ENCODE measurements at regions not wholly inside any gene's neighbourhood (a gene's known extent, or its start where the extent isn't known, plus 50 kb on each side); places are given as distances from the start of the nearest gene placed in this dataset.

DNA sequence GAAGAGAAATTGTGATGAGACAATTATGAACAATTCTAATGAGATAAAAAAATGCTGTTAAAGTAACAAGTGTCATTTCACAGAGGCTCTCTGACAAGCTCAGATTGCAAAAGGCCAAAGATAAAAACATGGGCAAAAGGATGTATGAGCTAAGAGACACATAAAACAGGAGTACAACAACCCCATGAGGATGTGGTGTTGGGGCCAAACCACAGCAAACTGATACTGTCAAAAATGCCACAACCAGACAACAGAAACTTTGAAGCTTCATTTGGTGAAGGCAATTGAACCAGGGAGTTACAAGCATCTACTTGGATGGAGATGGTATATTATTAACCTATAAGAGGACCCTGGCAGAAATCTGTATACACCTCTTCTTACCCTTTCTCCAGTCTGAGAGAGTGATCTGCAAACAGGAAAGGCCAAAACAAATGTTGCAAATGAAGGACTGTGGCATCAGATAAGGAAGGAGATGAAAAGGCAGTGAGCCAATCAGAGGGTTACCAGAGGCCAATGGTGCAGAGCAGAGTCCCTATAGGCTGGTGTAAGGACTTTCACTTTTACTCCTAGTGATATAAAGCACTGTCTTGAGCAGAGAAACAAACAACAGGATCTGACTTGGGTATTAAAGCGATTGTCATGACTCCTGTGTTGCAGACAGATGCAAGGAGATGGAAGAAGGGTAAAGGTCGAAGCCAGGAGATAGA is 659.0 kb downstream of the NTRK3 start:
- in situ Hi-C loops (cut with HindIII; ENCODE audit: low sequenced_read_pairs) = no loop called here

DNA sequence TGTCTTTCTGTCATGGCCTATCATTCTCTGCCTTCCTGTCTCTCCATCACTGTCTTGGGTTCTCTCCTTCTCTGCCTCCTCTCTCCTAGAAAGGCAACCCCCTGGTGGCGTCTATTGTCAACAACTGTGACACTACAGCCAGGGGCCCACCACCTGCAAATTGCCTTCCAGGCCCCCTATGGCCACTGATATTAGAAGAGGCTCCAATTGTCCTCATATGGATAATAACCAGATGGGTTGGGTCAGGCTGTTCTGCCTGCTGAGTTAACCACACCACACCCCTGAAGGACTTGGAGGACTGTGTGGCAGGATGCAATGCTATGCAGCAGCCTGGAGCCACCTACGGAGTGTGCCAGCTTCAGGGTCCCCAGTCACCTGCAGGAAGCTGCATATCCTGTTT is 665.0 kb downstream of the NTRK3 start:
- in situ Hi-C loops (cut with HindIII; ENCODE audit: low sequenced_read_pairs) = no loop called here

GRCh38 chr15:87591042-87591441 is 665.5 kb downstream of the NTRK3 start:
- in situ Hi-C loops (cut with HindIII; ENCODE audit: low sequenced_read_pairs) = no loop called here

DNA sequence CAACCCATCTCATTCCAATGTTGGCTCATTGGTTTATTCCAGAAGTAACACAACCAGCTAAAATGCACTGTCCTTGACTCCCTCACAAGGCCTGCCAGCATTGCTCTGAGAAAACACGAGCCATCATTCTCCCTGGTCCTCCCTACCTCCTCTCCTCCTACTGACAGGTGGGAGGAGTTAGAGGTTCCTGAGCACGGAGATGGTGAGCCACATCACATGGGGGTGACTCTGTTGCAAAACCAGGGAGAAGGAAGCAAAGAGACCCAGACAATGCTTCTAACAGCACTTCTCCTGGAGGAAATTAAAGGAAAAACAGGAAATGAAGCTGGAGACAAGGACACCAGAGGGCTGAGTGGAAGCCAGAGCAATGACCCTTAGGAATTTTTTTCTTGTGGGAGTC is 667.4 kb downstream of the NTRK3 start:
- in situ Hi-C loops (cut with HindIII; ENCODE audit: low sequenced_read_pairs) = no loop called here

GRCh38 chr15:87582169-87582568 is 674.4 kb downstream of the NTRK3 start:
- in situ Hi-C loops (cut with HindIII; ENCODE audit: low sequenced_read_pairs) = no loop called here

DNA sequence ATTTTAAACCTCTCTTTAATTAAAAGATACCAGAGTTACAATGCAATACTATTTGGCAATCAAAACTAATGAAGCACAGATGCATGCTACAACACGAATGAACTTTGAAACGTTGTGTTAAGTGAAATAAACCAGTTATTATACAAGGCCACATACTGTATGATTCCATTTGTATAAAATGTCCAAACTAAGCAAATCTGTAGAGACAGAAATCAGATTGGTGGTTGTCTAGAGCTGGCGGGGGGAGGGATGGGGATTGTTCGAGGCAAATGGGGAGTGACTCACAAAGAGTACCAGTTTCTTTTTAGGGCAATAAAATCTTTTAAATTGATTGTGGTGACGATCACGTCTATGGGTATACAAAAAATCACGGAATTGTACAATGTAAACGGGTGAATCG is 677.0 kb downstream of the NTRK3 start:
- in situ Hi-C loops (cut with HindIII; ENCODE audit: low sequenced_read_pairs) = no loop called here

- in situ Hi-C loops (cut with HindIII; ENCODE audit: low sequenced_read_pairs) = no loop called here
Measured at GRCh38 chr15:87578776-87579175, 677.8 kb downstream of the NTRK3 start.

- in situ Hi-C loops (cut with HindIII; ENCODE audit: low sequenced_read_pairs) = no loop called here
Measured at GRCh38 chr15:87577336-87577735, 679.2 kb downstream of the NTRK3 start.

DNA sequence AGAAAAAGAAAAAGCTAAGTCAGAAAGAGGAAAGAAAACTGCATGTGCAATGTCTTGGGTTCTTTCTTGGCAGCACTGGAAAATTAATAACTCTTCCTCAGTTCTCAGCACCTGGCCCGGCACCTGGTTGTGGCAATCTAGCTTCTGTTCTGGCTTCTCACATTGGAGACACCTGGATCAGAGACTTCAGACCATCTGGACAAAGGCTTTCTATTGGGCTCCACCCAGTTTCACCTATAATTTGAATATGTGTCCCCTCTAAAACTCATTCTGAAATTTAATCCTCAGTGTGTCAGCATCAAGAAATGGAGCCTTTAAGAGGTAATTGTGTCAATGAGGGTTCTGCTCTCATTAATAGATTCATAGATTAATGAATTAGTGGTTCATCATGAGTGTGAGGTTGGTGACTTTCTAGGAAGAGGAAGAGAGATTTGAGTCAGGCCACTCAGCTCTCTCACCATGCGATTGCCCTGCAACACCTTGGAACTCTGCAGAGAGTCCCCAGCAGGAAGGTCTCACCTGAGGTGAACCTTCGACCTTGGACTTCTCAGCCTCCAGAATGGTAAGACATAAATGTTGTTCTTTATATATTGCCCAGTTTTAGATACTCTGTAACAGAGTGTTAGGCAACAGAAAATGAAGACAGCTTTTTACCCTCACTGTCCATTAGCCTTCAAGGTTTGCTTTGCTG is 679.9 kb downstream of the NTRK3 start:
- in situ Hi-C loops (cut with HindIII; ENCODE audit: low sequenced_read_pairs) = no loop called here

GRCh38 chr15:87575896-87576473 is 680.6 kb downstream of the NTRK3 start:
- in situ Hi-C loops (cut with HindIII; ENCODE audit: low sequenced_read_pairs) = no loop called here

GRCh38 chr15:87573534-87573933 is 683.0 kb downstream of the NTRK3 start:
- in situ Hi-C loops (cut with HindIII; ENCODE audit: low sequenced_read_pairs) = no loop called here

DNA sequence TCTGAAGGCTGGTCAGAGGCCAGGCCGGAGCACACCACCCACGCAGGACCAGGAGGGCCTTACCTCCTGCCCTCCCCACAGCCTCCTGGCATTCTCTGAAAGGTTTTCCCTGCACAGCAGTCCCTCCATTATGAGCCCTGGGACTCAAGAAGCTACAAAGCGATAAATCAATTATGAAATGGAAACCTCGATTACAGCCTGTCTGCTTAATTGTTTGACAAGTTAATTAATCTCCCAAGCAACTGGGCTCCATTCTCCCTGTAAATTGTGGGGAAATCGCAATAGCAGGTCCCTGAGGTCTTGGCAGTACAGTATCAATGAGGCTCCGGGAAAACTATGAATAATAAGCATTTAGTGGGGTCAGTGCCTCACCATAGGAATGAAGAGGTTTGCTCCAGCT is 683.5 kb downstream of the NTRK3 start:
- in situ Hi-C loops (cut with HindIII; ENCODE audit: low sequenced_read_pairs) = no loop called here

GRCh38 chr15:87572381-87572910 is 684.1 kb downstream of the NTRK3 start:
- in situ Hi-C loops (cut with HindIII; ENCODE audit: low sequenced_read_pairs) = no loop called here

DNA sequence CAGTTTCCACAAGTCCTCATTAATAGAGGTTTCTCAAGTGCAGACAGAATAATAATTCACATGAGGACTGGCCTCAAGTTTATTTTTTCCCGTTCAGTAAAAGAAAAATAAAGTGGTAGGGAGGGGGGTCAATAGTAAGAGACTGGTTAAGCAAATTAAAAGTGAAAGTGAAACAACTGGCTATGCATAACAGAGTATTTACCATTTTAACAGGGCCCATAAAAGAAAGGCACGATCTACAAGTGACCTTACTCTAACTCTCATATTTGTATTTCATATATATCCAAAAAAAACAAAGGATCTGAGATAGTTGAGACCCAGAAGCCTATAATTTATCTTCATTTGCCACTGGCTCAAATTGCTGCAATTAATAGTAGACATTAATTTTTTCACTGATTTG is 686.3 kb downstream of the NTRK3 start:
- in situ Hi-C loops (cut with HindIII; ENCODE audit: low sequenced_read_pairs) = no loop called here

DNA sequence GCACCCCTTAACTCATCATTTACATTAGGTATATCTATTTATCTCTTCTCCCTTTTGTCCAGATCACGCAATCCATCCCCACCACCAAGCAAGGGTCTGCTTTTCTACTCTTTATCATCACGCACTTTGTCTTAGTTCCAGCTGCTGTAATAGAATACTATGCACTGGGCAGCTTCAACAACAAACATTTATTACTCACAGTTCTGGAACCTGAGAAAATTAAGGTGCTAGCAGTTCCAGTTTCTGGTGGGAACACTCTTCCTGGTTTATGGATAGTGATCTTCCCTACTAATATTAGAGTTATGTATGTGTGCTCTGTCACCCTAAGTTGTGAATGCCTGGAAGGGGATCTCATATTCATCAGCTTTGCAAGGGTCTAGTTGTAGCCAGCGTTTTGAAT is 687.0 kb downstream of the NTRK3 start:
- in situ Hi-C loops (cut with HindIII; ENCODE audit: low sequenced_read_pairs) = no loop called here

GRCh38 chr15:87567406-87568030 is 689.0 kb downstream of the NTRK3 start:
- in situ Hi-C loops (cut with HindIII; ENCODE audit: low sequenced_read_pairs) = no loop called here

- in situ Hi-C loops (cut with HindIII; ENCODE audit: low sequenced_read_pairs) = no loop called here
Measured at GRCh38 chr15:87566236-87566635, 690.3 kb downstream of the NTRK3 start.

- in situ Hi-C loops (cut with HindIII; ENCODE audit: low sequenced_read_pairs) = no loop called here
Measured at GRCh38 chr15:87564681-87565080, 691.9 kb downstream of the NTRK3 start.

DNA sequence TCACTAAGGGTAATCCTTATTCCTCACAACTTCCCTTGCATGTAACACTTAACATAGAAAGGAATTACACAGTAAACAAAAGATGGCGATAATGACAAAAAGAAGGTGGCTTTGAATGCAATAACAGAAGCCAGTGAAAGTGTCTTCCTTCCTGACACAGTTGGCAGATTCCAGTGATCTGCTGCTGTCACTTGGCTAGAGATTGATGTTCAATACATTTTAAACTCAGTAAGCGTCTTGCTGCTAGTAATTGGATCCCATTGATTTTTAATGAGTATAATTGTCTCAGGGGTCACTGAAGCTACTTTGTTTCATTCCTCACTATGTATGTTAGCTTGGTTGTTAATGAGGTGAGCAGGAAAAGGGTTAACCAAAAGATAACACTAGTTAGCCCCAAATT is 692.7 kb downstream of the NTRK3 start:
- in situ Hi-C loops (cut with HindIII; ENCODE audit: low sequenced_read_pairs) = no loop called here

DNA sequence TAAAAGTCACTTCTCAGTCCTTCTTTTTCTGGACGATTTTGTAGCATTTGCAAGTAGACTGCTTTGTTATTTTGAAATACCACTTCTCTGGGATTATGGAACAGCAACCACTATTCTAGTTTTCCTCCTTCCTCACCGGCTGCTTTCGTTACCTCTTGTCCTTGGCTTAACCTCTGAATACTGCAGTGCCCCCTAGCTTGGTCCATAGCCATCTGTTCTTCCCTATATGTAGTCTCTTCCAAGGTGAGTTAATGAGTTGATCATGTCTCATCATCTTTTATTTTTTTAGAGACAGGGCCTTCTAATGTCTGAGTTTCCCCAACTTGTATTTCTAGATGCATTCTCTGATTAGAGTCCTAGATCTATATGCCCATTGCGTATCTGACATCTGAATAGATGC is 694.3 kb downstream of the NTRK3 start:
- in situ Hi-C loops (cut with HindIII; ENCODE audit: low sequenced_read_pairs) = no loop called here

GRCh38 chr15:87561641-87562040 is 694.9 kb downstream of the NTRK3 start:
- in situ Hi-C loops (cut with HindIII; ENCODE audit: low sequenced_read_pairs) = no loop called here

DNA sequence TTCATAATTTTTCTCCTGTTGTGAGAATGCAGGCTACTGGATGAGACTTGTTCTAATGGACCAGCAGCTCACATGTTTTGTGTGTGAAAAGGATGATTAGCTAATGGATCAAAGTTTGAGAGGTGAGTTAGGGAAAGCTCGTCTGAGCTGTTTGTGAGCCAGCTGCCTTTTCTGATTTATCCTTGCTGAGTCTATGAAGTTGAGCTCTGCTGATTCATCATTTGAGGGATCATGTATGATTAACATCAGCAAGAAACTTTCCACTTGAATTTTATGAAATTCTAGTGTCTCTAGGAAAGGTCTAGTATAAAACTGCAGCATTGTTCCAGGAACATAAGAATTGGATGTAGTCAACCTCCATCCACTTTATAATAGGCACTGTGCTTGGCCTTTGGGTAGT is 698.7 kb downstream of the NTRK3 start:
- in situ Hi-C loops (cut with HindIII; ENCODE audit: low sequenced_read_pairs) = no loop called here

Measured in endothelial cell of hepatic sinusoid (primary cell).